Astrocyte of the cerebellum (primary cell): ENCODE measurements at regions not wholly inside any gene's neighbourhood (a gene's known extent, or its start where the extent isn't known, plus 50 kb on each side); places are given as distances from the start of the nearest gene placed in this dataset.
A peak's percentile ranks its signal among the peaks of the same experiment; 100 is the strongest.

ENCODE experiments used
- DNase-seq: peaks from one replicate; pipeline ENCODE4 v3.0.0-alpha.2; 2011; ENCODE audit warnings: low read depth
- H3K4me3 ChIP-seq: 2 replicates; pipeline ENCODE4 v1.5.1; 2011; ENCODE audit warnings: mild to moderate bottlenecking, low read depth, low read length, moderate library complexity
- CTCF ChIP-seq: IDR thresholded peaks from 2 replicates; pipeline ENCODE4 v1.5.1; 2012; ENCODE audit warnings: low read length, low read depth, moderate library complexity, mild to moderate bottlenecking; ENCODE audit errors: missing control alignments
- in situ Hi-C: cut with HindIII; loops from 2 replicates; pipeline ENCODE4 v1.10.0; 2017; ENCODE audit warnings: low sequenced_read_pairs

GRCh38 chr12:78556651-78557050 lies 307.9 kb upstream of the SYT1 start:
- no peak for TF ChIP-seq CTCF
- DNase-seq: no peak
- no peak overlapping the region for H3K4me3 ChIP-seq
- in situ Hi-C loops: no loop called here

GRCh38 chr12:78559416-78559815 lies 305.2 kb upstream of the SYT1 start:
- no peak overlapping the region for H3K4me3 ChIP-seq
- TF ChIP-seq CTCF: no peak
- no peak for DNase-seq
- in situ Hi-C loops: no loop called here

- in situ Hi-C loops: no loop called here
- DNase-seq: no peak
- TF ChIP-seq CTCF: no peak
- no peak overlapping the region for H3K4me3 ChIP-seq
Measured at GRCh38 chr12:78559886-78560285, 304.7 kb upstream of the SYT1 start.

- in situ Hi-C loops: no loop called here
- DNase-seq: no peak
- H3K4me3 ChIP-seq: no peak overlapping the region
- no peak for TF ChIP-seq CTCF
Measured at GRCh38 chr12:78560633-78561032, 303.9 kb upstream of the SYT1 start.

- no peak overlapping the region for H3K4me3 ChIP-seq
- in situ Hi-C loops: no loop called here
- peak; percentile 39 for TF ChIP-seq CTCF
- no peak for DNase-seq
Measured at GRCh38 chr12:78562368-78563205, 302.0 kb upstream of the SYT1 start.

GRCh38 chr12:78563826-78564225 lies 300.7 kb upstream of the SYT1 start:
- DNase-seq: no peak
- in situ Hi-C loops: no loop called here
- no peak overlapping the region for H3K4me3 ChIP-seq
- no peak for TF ChIP-seq CTCF
